ENCODE measurements at regions not wholly inside any gene's neighbourhood (a gene's known extent, or its start where the extent isn't known, plus 50 kb on each side); places are given as distances from the start of the nearest gene placed in this dataset.

DNA sequence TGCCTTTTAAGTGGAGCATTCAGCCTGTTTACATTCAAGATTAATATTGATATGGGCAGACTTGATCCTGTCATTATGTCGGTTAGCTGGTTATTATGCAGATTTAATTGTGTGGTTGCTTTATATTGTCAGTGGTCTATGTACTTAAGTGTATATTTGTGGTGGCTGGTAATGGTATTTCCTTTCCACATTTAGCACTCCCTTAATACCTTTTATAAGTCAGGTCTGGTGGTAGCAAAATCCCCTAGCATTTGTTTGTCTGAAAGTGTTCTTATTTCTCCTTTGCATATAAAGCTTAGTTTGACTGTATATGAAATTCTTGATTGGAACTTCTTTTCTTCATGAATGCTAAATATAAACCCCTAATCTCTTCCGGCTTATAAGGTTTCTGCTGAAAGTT lies 403.7 kb upstream of the EPHA5 start:
- H3K79me2 ChIP-seq (ENCODE audit: control insufficient read depth, low read length): no peaks in the 10 kb centered on the region
- H3K4me2 ChIP-seq (ENCODE audit: low read length): no peak overlapping the region
- no peaks in the 10 kb centered on the region for H3K4me1 ChIP-seq (ENCODE audit: control insufficient read depth, low read length)
- no peaks in the 10 kb centered on the region for H4K20me1 ChIP-seq (ENCODE audit: control insufficient read depth, insufficient read depth, low read depth, low read length)
- TF ChIP-seq CTCF (IDR thresholded peaks at IDR 0.05; ENCODE audit: low read depth, low read length, poor library complexity, severe bottlenecking) (no peak), EZH2phosphoT487 (IDR thresholded peaks at IDR 0.05; ENCODE audit: borderline replicate concordance, low read length) (no peak)
- no peaks in the 10 kb centered on the region for H3K27me3 ChIP-seq (ENCODE audit: control insufficient read depth, low read length)
- no peaks in the 10 kb centered on the region for H3K9me2 ChIP-seq (replicated peaks; ENCODE audit: control insufficient read depth, low read length)
- H3F3A ChIP-seq (ENCODE audit: control insufficient read depth, insufficient read depth): no peaks in the 10 kb centered on the region
- H3K36me3 ChIP-seq (ENCODE audit: control insufficient read depth, low read length): no peaks in the 10 kb centered on the region
- no peak overlapping the region for H3K4me3 ChIP-seq (ENCODE audit: low read length)
- H3K27ac ChIP-seq (ENCODE audit: low read depth, low read length): no peak overlapping the region
- H3K9me3 ChIP-seq (ENCODE audit: control insufficient read depth, insufficient read depth, low read length): no peaks in the 10 kb centered on the region

- no peaks in the 10 kb centered on the region for H3F3A ChIP-seq (ENCODE audit: control insufficient read depth, insufficient read depth)
- no peak overlapping the region for H3K27ac ChIP-seq (ENCODE audit: low read depth, low read length)
- H3K4me2 ChIP-seq (ENCODE audit: low read length): no peak overlapping the region
- H3K4me1 ChIP-seq (ENCODE audit: control insufficient read depth, low read length): no peaks in the 10 kb centered on the region
- H4K20me1 ChIP-seq (ENCODE audit: control insufficient read depth, insufficient read depth, low read depth, low read length): no peaks in the 10 kb centered on the region
- H3K79me2 ChIP-seq (ENCODE audit: control insufficient read depth, low read length): no peaks in the 10 kb centered on the region
- H3K9me3 ChIP-seq (ENCODE audit: control insufficient read depth, insufficient read depth, low read length): no peaks in the 10 kb centered on the region
- no peak for TF ChIP-seq CTCF (IDR thresholded peaks at IDR 0.05; ENCODE audit: low read depth, low read length, poor library complexity, severe bottlenecking)
- TF ChIP-seq EZH2phosphoT487 (IDR thresholded peaks at IDR 0.05; ENCODE audit: borderline replicate concordance, low read length): no peak
- no peak overlapping the region for H3K4me3 ChIP-seq (ENCODE audit: low read length)
- H3K9me2 ChIP-seq (replicated peaks; ENCODE audit: control insufficient read depth, low read length): no peaks in the 10 kb centered on the region
- H3K27me3 ChIP-seq (ENCODE audit: control insufficient read depth, low read length): no peaks in the 10 kb centered on the region
- H3K36me3 ChIP-seq (ENCODE audit: control insufficient read depth, low read length): no peaks in the 10 kb centered on the region
Observed at GRCh38 chr4:66071911-66072310, 401.6 kb upstream of the EPHA5 start.

GRCh38 chr4:66062921-66063320 lies 392.6 kb upstream of the EPHA5 start:
- no peak for TF ChIP-seq EZH2phosphoT487 (IDR thresholded peaks at IDR 0.05; ENCODE audit: borderline replicate concordance, low read length)
- TF ChIP-seq CTCF (IDR thresholded peaks at IDR 0.05; ENCODE audit: low read depth, low read length, poor library complexity, severe bottlenecking): no peak
- no peaks in the 10 kb centered on the region for H3K9me2 ChIP-seq (replicated peaks; ENCODE audit: control insufficient read depth, low read length)
- H3K79me2 ChIP-seq (ENCODE audit: control insufficient read depth, low read length): no peaks in the 10 kb centered on the region
- H3K4me1 ChIP-seq (ENCODE audit: control insufficient read depth, low read length): no peaks in the 10 kb centered on the region
- H3K27me3 ChIP-seq (ENCODE audit: control insufficient read depth, low read length): no peaks in the 10 kb centered on the region
- no peaks in the 10 kb centered on the region for H4K20me1 ChIP-seq (ENCODE audit: control insufficient read depth, insufficient read depth, low read depth, low read length)
- H3K36me3 ChIP-seq (ENCODE audit: control insufficient read depth, low read length): no peaks in the 10 kb centered on the region
- no peak overlapping the region for H3K4me2 ChIP-seq (ENCODE audit: low read length)
- no peaks in the 10 kb centered on the region for H3K9me3 ChIP-seq (ENCODE audit: control insufficient read depth, insufficient read depth, low read length)
- H3K4me3 ChIP-seq (ENCODE audit: low read length): no peak overlapping the region
- H3K27ac ChIP-seq (ENCODE audit: low read depth, low read length): no peak overlapping the region
- H3F3A ChIP-seq (ENCODE audit: control insufficient read depth, insufficient read depth): no peaks in the 10 kb centered on the region

DNA sequence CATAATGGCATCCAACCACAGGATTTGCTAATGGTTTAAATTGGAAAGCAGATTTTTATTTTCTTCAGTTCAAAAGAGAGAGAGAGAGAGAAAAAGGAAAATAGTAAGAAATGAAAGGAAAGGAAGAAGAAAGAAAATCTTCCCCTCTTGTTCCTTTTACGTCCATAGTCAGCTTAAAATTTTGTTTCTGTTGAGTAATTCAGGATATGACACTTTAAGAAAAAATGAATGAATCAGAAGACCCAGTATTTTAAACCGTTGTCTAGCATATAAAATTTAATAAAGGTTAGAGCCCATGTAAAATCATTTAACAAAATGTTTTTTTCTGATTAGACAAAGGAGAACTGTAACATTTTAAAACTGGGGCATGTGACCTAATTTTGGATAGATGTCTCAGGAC lies 391.8 kb upstream of the EPHA5 start:
- Histone ChIP-seq H3K79me2 (ENCODE audit: control insufficient read depth, low read length) (no peaks in the 10 kb centered on the region), H3K9me3 (ENCODE audit: control insufficient read depth, insufficient read depth, low read length) (no peaks in the 10 kb centered on the region), H3F3A (ENCODE audit: control insufficient read depth, insufficient read depth) (no peaks in the 10 kb centered on the region), H3K4me1 (ENCODE audit: control insufficient read depth, low read length) (no peaks in the 10 kb centered on the region), H3K27me3 (ENCODE audit: control insufficient read depth, low read length) (no peaks in the 10 kb centered on the region), H3K4me3 (ENCODE audit: low read length) (no peak overlapping the region), H3K9me2 (replicated peaks; ENCODE audit: control insufficient read depth, low read length) (no peaks in the 10 kb centered on the region), H3K27ac (ENCODE audit: low read depth, low read length) (no peak overlapping the region), H4K20me1 (ENCODE audit: control insufficient read depth, insufficient read depth, low read depth, low read length) (no peaks in the 10 kb centered on the region), H3K36me3 (ENCODE audit: control insufficient read depth, low read length) (no peaks in the 10 kb centered on the region), H3K4me2 (ENCODE audit: low read length) (no peak overlapping the region)
- TF ChIP-seq EZH2phosphoT487 (IDR thresholded peaks at IDR 0.05; ENCODE audit: borderline replicate concordance, low read length): no peak
- TF ChIP-seq CTCF (IDR thresholded peaks at IDR 0.05; ENCODE audit: low read depth, low read length, poor library complexity, severe bottlenecking): no peak
